Neural cell (in vitro differentiated cells): ENCODE measurements at regions not wholly inside any gene's neighbourhood (a gene's known extent, or its start where the extent isn't known, plus 50 kb on each side); places are given as distances from the start of the nearest gene placed in this dataset.
"Not testable (repeated sequence)": the region's sequence is repeated elsewhere in the genome, so short reads cannot be mapped to it uniquely, and the experiment has no call there.

Experiments
- H2AFZ ChIP-seq: fragments of 200-600, 300-800 bp; sonication (generic), shearing (Covaris generic); 2 replicates; pipeline ENCODE4 v1.6.0; 2014; ENCODE audit warnings: low read depth, mild to moderate bottlenecking, antibody characterized with exemption, low read length, moderate library complexity
- H3F3A ChIP-seq: fragments of 200-600 bp; shearing (Covaris generic); 2 replicates; pipeline ENCODE4 v1.6.1; 2016; ENCODE audit warnings: mild to moderate bottlenecking, moderate library complexity, mixed read lengths, antibody characterized with exemption, low read length; ENCODE audit not compliant: insufficient read depth, poor library complexity, severe bottlenecking
- H3K27ac ChIP-seq: fragments of 200-600, 300-800 bp; sonication (generic), shearing (Covaris generic); 2 replicates; pipeline ENCODE4 v1.5.1; 2014; ENCODE audit warnings: mild to moderate bottlenecking, low read length, moderate library complexity
- H3K27me3 ChIP-seq: fragments of 300-800, 200-600 bp; sonication (generic), shearing (Covaris generic); 2 replicates; pipeline ENCODE4 v1.6.0; 2014; ENCODE audit warnings: mild to moderate bottlenecking, low read depth, low read length, moderate library complexity; ENCODE audit not compliant: insufficient read depth
- H3K36me3 ChIP-seq: fragments of 300-800, 200-600 bp; sonication (generic), shearing (Covaris generic); 2 replicates; pipeline ENCODE4 v1.5.1; 2014; ENCODE audit warnings: mild to moderate bottlenecking, antibody characterized with exemption, low read length, moderate library complexity; ENCODE audit not compliant: insufficient read depth
- H3K4me2 ChIP-seq: fragments of 300-800, 200-600 bp; sonication (generic), shearing (Covaris generic); 2 replicates; pipeline ENCODE4 v1.6.0; 2014; ENCODE audit warnings: mild to moderate bottlenecking, low read length
- H3K4me3 ChIP-seq: fragments of 300-800, 200-600 bp; sonication (generic), shearing (Covaris generic); 2 replicates; pipeline ENCODE4 v1.5.1; 2014; ENCODE audit warnings: mild to moderate bottlenecking, low read length, moderate library complexity
- H3K79me2 ChIP-seq: fragments of 200-600 bp; shearing (Covaris generic); replicated peaks from 2 replicates; pipeline ENCODE4 v1.6.0; 2014; ENCODE audit warnings: mild to moderate bottlenecking, low read length, moderate library complexity; ENCODE audit not compliant: insufficient read depth
- H3K9ac ChIP-seq: fragments of 300-800, 200-600 bp; sonication (generic), shearing (Covaris generic); 2 replicates; pipeline ENCODE4 v1.6.1; 2016; ENCODE audit warnings: mild to moderate bottlenecking, low read length, mixed read lengths
- H3K9me2 ChIP-seq: fragments of 200-600 bp; shearing (Covaris generic); 2 replicates; pipeline ENCODE4 v1.6.1; 2016; ENCODE audit warnings: mild to moderate bottlenecking, low read length, mixed read lengths; ENCODE audit not compliant: insufficient read depth
- H3K9me3 ChIP-seq: fragments of 200-600, 300-800 bp; sonication (generic), shearing (Covaris generic); 2 replicates; pipeline ENCODE4 v1.6.1; 2016; ENCODE audit warnings: mild to moderate bottlenecking, mixed run types, low read length, moderate library complexity, mixed read lengths
- H4K20me1 ChIP-seq: fragments of 200-600 bp; shearing (Covaris generic); 2 replicates; pipeline ENCODE4 v1.6.1; 2016; ENCODE audit warnings: mild to moderate bottlenecking, mixed run types; ENCODE audit not compliant: insufficient read depth
- small RNA-seq, 3 experiments: library from RNA; depleted of rRNA; stranded (forward); fragments of <200 nt; gene quantifications; one replicate each; pipeline ENCODE3, GENCODE V24; 2012

- not testable (repeated sequence) for H3K4me2 ChIP-seq, H3K27me3 ChIP-seq, H3F3A ChIP-seq, H3K36me3 ChIP-seq, H3K27ac ChIP-seq, H3K79me2 ChIP-seq, H3K9me3 ChIP-seq, H3K9me2 ChIP-seq, H4K20me1 ChIP-seq, H2AFZ ChIP-seq, H3K9ac ChIP-seq, H3K4me3 ChIP-seq
Measured at GRCh38 chrY:16379458-16379857, 1500.6 kb downstream of the CDY2B start.

GRCh38 chrY:16341592-16341991 is 1538.4 kb downstream of the CDY2B start:
- H3K27me3 ChIP-seq, H3K9ac ChIP-seq, H3K9me3 ChIP-seq, H3K36me3 ChIP-seq, H3K79me2 ChIP-seq, H3K4me2 ChIP-seq, H3K9me2 ChIP-seq, H3K27ac ChIP-seq, H4K20me1 ChIP-seq, H2AFZ ChIP-seq, H3K4me3 ChIP-seq, H3F3A ChIP-seq: not testable (repeated sequence)

GRCh38 chrY:16330032-16330758 is 1549.8 kb downstream of the CDY2B start:
- H3K79me2 ChIP-seq, H3K36me3 ChIP-seq, H2AFZ ChIP-seq, H3K27ac ChIP-seq, H3K9me2 ChIP-seq, H3K4me2 ChIP-seq, H4K20me1 ChIP-seq, H3K9ac ChIP-seq, H3K27me3 ChIP-seq, H3K9me3 ChIP-seq, H3K4me3 ChIP-seq, H3F3A ChIP-seq: not testable (repeated sequence)

- not testable (repeated sequence) for H3K27ac ChIP-seq, H3F3A ChIP-seq, H3K27me3 ChIP-seq, H2AFZ ChIP-seq, H3K4me2 ChIP-seq, H3K9ac ChIP-seq, H3K36me3 ChIP-seq, H3K4me3 ChIP-seq, H3K9me3 ChIP-seq, H3K9me2 ChIP-seq, H3K79me2 ChIP-seq, H4K20me1 ChIP-seq
Measured at GRCh38 chrY:16329135-16329820, 1550.7 kb downstream of the CDY2B start.

Small RNA genes lying in the stretch of these regions (small RNA-seq; reads per million reads assigned to genes)
- gene RNU6-184P, result 0 reads per million in 3 experiments
